ACHN (cell line): ENCODE measurements at regions not wholly inside any gene's neighbourhood (a gene's known extent, or its start where the extent isn't known, plus 50 kb on each side); places are given as distances from the start of the nearest gene placed in this dataset.

Experiments
- DNase-seq: peaks from one replicate; pipeline ENCODE4 v3.0.0-alpha.2; 2015
- in situ Hi-C: cut with HindIII; loops from 2 replicates; pipeline ENCODE4 v1.10.0; 2017; ENCODE audit warnings: low sequenced_read_pairs, low pct_ligation_motif_present, low pct_unique_long_range_greater_than_20kb

DNA sequence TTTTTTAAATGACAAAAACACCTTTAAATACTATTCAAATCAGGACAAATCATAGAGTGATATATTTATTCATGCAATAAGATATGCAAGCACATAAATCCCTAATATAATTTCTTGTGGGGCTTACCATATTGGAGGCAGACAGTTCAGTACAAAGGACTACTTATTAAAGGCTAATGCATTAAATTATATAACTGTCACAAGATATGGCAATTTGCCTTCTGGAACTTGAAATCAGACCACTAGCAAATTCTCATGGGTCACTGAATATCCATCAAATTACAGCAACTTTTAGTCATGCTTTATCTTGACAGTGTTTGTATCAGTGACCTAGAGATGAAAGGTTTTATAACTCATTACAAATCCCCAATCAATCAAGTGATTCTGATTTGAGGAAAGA lies 54.1 kb upstream of the NCAM2 start:
- in situ Hi-C loops, result no loop called here
- DNase-seq, result no peak

- in situ Hi-C loops, result no loop called here
Measured at GRCh38 chr21:20946701-20947100, 51.5 kb upstream of the NCAM2 start.

More at GRCh38 chr21:20946701-20947100, 51.5 kb upstream of the NCAM2 start:
- no peak for DNase-seq
